ENCODE measurements at regions not wholly inside any gene's neighbourhood (a gene's known extent, or its start where the extent isn't known, plus 50 kb on each side); places are given as distances from the start of the nearest gene placed in this dataset.

- no peak for TF ChIP-seq STAT6 (CRISPR knock-in tag; conservative IDR thresholded peaks at IDR 0.05; ENCODE audit: low read depth)
- no peak for TF ChIP-seq ZNF281 (CRISPR knock-in tag; IDR thresholded peaks at IDR 0.05)
- TF ChIP-seq ETV6 (CRISPR knock-in tag; IDR thresholded peaks at IDR 0.05) = no peak
- no peak for TF ChIP-seq ARID4B (CRISPR knock-in tag; IDR thresholded peaks at IDR 0.05; ENCODE audit: borderline replicate concordance)
- no peak for TF ChIP-seq TCF7 (CRISPR knock-in tag; IDR thresholded peaks at IDR 0.05; ENCODE audit: low read depth)
- TF ChIP-seq MYBL2 (CRISPR knock-in tag; IDR thresholded peaks at IDR 0.05) = no peak
- TF ChIP-seq ZNF396 (CRISPR knock-in tag; IDR thresholded peaks at IDR 0.05; ENCODE audit: borderline replicate concordance) = no peak
Observed at GRCh38 chr3:86161493-86161892, 829.5 kb downstream of the VGLL3 start (continued).

- ATAC-seq = no peak
- Mint-ChIP-seq H3K4me1 (no peaks in the 10 kb centered on the region), H3K27me3 (ENCODE audit: low read depth) (peaks cover 3% of the 10 kb centered on the region; the same call in 1 of the 2 replicates), H3K9me3 (peaks cover 14% of the 10 kb centered on the region; the same call in 1 of the 2 replicates), H3K27ac (no peak overlapping the region), H3K4me3 (no peak overlapping the region), H3K36me3 (no peaks in the 10 kb centered on the region)
- ChIA-PET CTCF (interaction anchor here (0.6 kb wide), 1 partner anchor 103 kb away, joined by 6 read pairs; no protein-coding TSS in a partner anchor), POLR2A (no interaction called here)
- TF ChIP-seq HMGXB4 (CRISPR knock-in tag; IDR thresholded peaks at IDR 0.05) (no peak), EMX1 (CRISPR knock-in tag; IDR thresholded peaks at IDR 0.05) (no peak), GTF2I (CRISPR knock-in tag; conservative IDR thresholded peaks at IDR 0.05) (no peak), IRF2 (CRISPR knock-in tag; IDR thresholded peaks at IDR 0.05; ENCODE audit: borderline replicate concordance, low read depth) (no peak)
- DNase-seq (ENCODE audit: low spot score) = no peak
Observed at GRCh38 chr3:86152620-86153019, 838.3 kb downstream of the VGLL3 start.

- no peaks in the 10 kb centered on the region for H3K4me1 Mint-ChIP-seq
- POLR2A ChIA-PET = no interaction called here
- no peaks in the 10 kb centered on the region for H3K36me3 Mint-ChIP-seq
- H3K27ac Mint-ChIP-seq = no peak overlapping the region
- no peaks in the 10 kb centered on the region for H3K27me3 Mint-ChIP-seq (ENCODE audit: low read depth)
- CTCF ChIA-PET = no interaction called here
- H3K4me3 Mint-ChIP-seq = no peak overlapping the region
- H3K9me3 Mint-ChIP-seq = 0 out of 2 replicates have a peak, but pooled peaks cover 5% of the 10 kb centered on the region
- no peak for DNase-seq (ENCODE audit: low spot score)
- ATAC-seq = no peak
- TF ChIP-seq SMAD4 (CRISPR knock-in tag; IDR thresholded peaks at IDR 0.05) (no peak), ELF4 (CRISPR knock-in tag; IDR thresholded peaks at IDR 0.05; ENCODE audit: low read depth) (no peak), FOXP4 (CRISPR knock-in tag; IDR thresholded peaks at IDR 0.05) (no peak), SP1 (CRISPR knock-in tag; conservative IDR thresholded peaks at IDR 0.05) (no peak), MXD4 (CRISPR knock-in tag; IDR thresholded peaks at IDR 0.05; ENCODE audit: borderline replicate concordance) (no peak), CREB1 (CRISPR knock-in tag; IDR thresholded peaks at IDR 0.05) (no peak), ZNF425 (CRISPR knock-in tag; conservative IDR thresholded peaks at IDR 0.05) (no peak), MYBL2 (CRISPR knock-in tag; IDR thresholded peaks at IDR 0.05) (no peak)
Observed at GRCh38 chr3:86149054-86149453, 841.9 kb downstream of the VGLL3 start.

Data from WTC11 (cell line).